ENCODE measurements at regions not wholly inside any gene's neighbourhood (a gene's known extent, or its start where the extent isn't known, plus 50 kb on each side); places are given as distances from the start of the nearest gene placed in this dataset.

DNA sequence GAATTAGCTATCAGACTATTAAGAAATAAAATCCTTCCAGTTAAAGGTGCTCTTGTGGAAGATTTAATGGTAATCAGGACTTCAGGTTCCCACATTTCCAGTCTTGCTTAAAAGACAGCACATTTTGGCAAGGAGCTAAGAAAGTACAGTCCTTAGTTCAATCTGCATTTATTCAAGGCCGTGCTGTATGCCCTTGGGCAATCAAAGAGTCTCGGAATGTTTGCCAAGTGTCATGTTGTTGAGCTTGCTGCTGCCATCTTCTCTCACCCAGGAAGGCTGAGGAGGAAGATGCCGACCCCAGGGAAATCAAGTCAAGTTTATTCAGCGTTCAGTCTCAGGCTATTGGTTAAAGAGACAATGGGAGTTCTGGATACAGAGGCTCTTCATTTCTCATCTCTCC is 388.1 kb upstream of the IGFBP7 start:
- no peaks in the 10 kb centered on the region for H3K9me3 ChIP-seq (ENCODE audit: low read length)
- no peaks in the 10 kb centered on the region for H4K20me1 ChIP-seq (ENCODE audit: low read length)
- no peaks in the 10 kb centered on the region for H3F3A ChIP-seq (ENCODE audit: low read length, unreplicated experiment)
- H3K4me2 ChIP-seq (ENCODE audit: low read length), result no peak overlapping the region
- no peaks in the 10 kb centered on the region for H3K79me2 ChIP-seq (ENCODE audit: low read length)
- TF ChIP-seq EZH2 (IDR thresholded peaks at IDR 0.05; ENCODE audit: low read length, unreplicated experiment) (no peak), EZH2phosphoT487 (IDR thresholded peaks at IDR 0.05; ENCODE audit: borderline replicate concordance, low read length) (no peak)
- TF ChIP-seq, protein P1, sequence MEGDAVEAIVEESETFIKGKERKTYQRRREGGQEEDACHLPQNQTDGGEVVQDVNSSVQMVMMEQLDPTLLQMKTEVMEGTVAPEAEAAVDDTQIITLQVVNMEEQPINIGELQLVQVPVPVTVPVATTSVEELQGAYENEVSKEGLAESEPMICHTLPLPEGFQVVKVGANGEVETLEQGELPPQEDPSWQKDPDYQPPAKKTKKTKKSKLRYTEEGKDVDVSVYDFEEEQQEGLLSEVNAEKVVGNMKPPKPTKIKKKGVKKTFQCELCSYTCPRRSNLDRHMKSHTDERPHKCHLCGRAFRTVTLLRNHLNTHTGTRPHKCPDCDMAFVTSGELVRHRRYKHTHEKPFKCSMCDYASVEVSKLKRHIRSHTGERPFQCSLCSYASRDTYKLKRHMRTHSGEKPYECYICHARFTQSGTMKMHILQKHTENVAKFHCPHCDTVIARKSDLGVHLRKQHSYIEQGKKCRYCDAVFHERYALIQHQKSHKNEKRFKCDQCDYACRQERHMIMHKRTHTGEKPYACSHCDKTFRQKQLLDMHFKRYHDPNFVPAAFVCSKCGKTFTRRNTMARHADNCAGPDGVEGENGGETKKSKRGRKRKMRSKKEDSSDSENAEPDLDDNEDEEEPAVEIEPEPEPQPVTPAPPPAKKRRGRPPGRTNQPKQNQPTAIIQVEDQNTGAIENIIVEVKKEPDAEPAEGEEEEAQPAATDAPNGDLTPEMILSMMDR (conservative IDR thresholded peaks at IDR 0.05; ENCODE audit: low read depth, low read length), result no peak
- no peaks in the 10 kb centered on the region for H3K9me2 ChIP-seq (replicated peaks; ENCODE audit: low read length)
- ATAC-seq (no peak), DNase-seq (no peak)
- BruUV-seq (replicated peaks), result no TSS peak
- no peak overlapping the region for H3K4me3 ChIP-seq (ENCODE audit: low read length)
- H3K36me3 ChIP-seq (ENCODE audit: low read depth, low read length), result no peaks in the 10 kb centered on the region
- H3K27me3 ChIP-seq (ENCODE audit: low read length), result peaks cover 24% of the 10 kb centered on the region; the same call in 1 of the 2 replicates
- intact Hi-C loops (cut with micrococcal nuclease), result no loop called here
- no peak overlapping the region for H2AFZ ChIP-seq (ENCODE audit: low read length)
- ChIA-PET POLR2A (ENCODE audit: unreplicated experiment) (no interaction called here), CTCF (no interaction called here)
- H3K27ac ChIP-seq (ENCODE audit: low read length), result no peak overlapping the region
- H3K4me1 ChIP-seq (ENCODE audit: insufficient read depth, low read length), result no peaks in the 10 kb centered on the region
- H3K9ac ChIP-seq (ENCODE audit: low read length), result no peak overlapping the region

DNA sequence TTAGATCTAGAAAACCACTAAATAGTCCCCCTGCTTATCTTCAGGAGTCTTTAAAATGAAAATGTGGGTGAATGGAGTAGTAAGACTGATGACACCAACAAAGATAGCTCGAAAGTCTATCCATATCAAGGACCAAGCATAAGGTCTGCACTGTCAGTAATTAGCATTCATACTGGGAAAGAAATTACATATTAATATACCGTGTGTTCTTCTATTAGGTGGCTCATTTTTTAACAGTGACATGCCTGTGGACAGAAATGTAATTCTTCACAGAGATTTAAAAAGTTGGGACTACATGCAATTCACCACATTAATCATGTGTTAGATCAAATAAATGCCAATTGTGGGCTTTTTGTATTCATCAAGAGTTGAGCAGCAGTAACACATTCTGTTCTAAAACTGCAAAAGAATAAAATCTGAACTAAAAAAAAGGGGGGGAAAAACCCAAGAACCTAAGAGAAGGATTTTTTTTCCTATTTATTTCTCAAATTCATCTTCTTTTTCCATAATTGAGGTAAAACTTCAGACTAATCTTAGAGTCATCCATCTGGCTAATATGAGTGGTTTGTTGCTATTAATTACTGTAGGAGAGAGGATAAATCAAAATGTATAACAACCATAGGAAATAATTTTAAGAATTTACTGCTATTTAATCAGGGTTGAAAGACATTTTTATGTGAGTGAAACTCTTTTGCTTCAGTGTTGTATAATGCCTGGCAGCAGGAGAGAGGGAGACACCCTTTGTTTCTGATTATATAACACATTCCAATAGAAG is 386.7 kb upstream of the IGFBP7 start:
- no peak overlapping the region for H3K27ac ChIP-seq (ENCODE audit: low read length)
- H3K79me2 ChIP-seq (ENCODE audit: low read length), result no peaks in the 10 kb centered on the region
- no peak overlapping the region for H2AFZ ChIP-seq (ENCODE audit: low read length)
- no peak for ATAC-seq
- no peak for TF ChIP-seq EZH2 (IDR thresholded peaks at IDR 0.05; ENCODE audit: low read length, unreplicated experiment)
- TF ChIP-seq, protein P1 (conservative IDR thresholded peaks at IDR 0.05; ENCODE audit: low read depth, low read length), result no peak
- no peak for TF ChIP-seq EZH2phosphoT487 (IDR thresholded peaks at IDR 0.05; ENCODE audit: borderline replicate concordance, low read length)
- intact Hi-C loops (cut with micrococcal nuclease), result no loop called here
- no peak overlapping the region for H3K4me2 ChIP-seq (ENCODE audit: low read length)
- no peaks in the 10 kb centered on the region for H3K4me1 ChIP-seq (ENCODE audit: insufficient read depth, low read length)
- CTCF ChIA-PET, result no interaction called here
- peaks cover 24% of the 10 kb centered on the region; the same call in 1 of the 2 replicates for H3K27me3 ChIP-seq (ENCODE audit: low read length)
- DNase-seq, result no peak
- H4K20me1 ChIP-seq (ENCODE audit: low read length), result no peaks in the 10 kb centered on the region
- BruUV-seq (replicated peaks), result no TSS peak
- no peaks in the 10 kb centered on the region for H3K36me3 ChIP-seq (ENCODE audit: low read depth, low read length)
- H3K9me3 ChIP-seq (ENCODE audit: low read length), result no peaks in the 10 kb centered on the region
- no peak overlapping the region for H3K4me3 ChIP-seq (ENCODE audit: low read length)
- no peak overlapping the region for H3K9ac ChIP-seq (ENCODE audit: low read length)
- POLR2A ChIA-PET (ENCODE audit: unreplicated experiment), result no interaction called here
- no peaks in the 10 kb centered on the region for H3K9me2 ChIP-seq (replicated peaks; ENCODE audit: low read length)
- no peaks in the 10 kb centered on the region for H3F3A ChIP-seq (ENCODE audit: low read length, unreplicated experiment)

DNA sequence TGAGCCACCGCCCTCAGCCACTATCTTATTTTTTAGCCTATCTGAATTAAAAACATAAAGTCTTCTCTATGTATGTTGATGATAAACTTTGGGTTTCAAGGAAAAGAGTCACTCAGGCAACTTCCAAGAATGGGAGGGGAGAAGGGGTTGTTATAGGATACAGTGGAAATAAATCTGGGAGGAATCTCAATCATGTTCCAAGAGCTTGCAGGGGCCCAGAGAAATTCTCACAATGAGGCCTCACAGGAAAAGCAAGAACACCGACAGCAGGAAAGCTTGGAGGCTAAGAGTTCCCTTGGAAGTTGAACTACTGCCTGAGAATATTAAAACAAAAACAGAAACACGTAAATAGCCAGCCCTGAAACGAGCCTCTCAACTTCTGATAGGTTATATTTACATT is 384.6 kb upstream of the IGFBP7 start:
- H3K79me2 ChIP-seq (ENCODE audit: low read length), result no peaks in the 10 kb centered on the region
- H2AFZ ChIP-seq (ENCODE audit: low read length), result no peak overlapping the region
- TF ChIP-seq EZH2 (IDR thresholded peaks at IDR 0.05; ENCODE audit: low read length, unreplicated experiment) (no peak), EZH2phosphoT487 (IDR thresholded peaks at IDR 0.05; ENCODE audit: borderline replicate concordance, low read length) (no peak)
- TF ChIP-seq, protein P1 (conservative IDR thresholded peaks at IDR 0.05; ENCODE audit: low read depth, low read length), result no peak
- no peaks in the 10 kb centered on the region for H3K36me3 ChIP-seq (ENCODE audit: low read depth, low read length)
- H3K4me2 ChIP-seq (ENCODE audit: low read length), result no peak overlapping the region
- no TSS peak for BruUV-seq (replicated peaks)
- CTCF ChIA-PET, result no interaction called here
- POLR2A ChIA-PET (ENCODE audit: unreplicated experiment), result no interaction called here
- no peaks in the 10 kb centered on the region for H3F3A ChIP-seq (ENCODE audit: low read length, unreplicated experiment)
- H3K9ac ChIP-seq (ENCODE audit: low read length), result no peak overlapping the region
- H3K4me1 ChIP-seq (ENCODE audit: insufficient read depth, low read length), result no peaks in the 10 kb centered on the region
- H3K9me2 ChIP-seq (replicated peaks; ENCODE audit: low read length), result no peaks in the 10 kb centered on the region
- no peaks in the 10 kb centered on the region for H4K20me1 ChIP-seq (ENCODE audit: low read length)
- intact Hi-C loops (cut with micrococcal nuclease), result no loop called here
- H3K9me3 ChIP-seq (ENCODE audit: low read length), result no peaks in the 10 kb centered on the region
- H3K27ac ChIP-seq (ENCODE audit: low read length), result no peak overlapping the region
- no peak for ATAC-seq
- no peak overlapping the region for H3K4me3 ChIP-seq (ENCODE audit: low read length)
- no peak for DNase-seq
- H3K27me3 ChIP-seq (ENCODE audit: low read length), result peaks cover 32% of the 10 kb centered on the region; the same call in 1 of the 2 replicates

Data from PC-3 (cell line).